ENCODE measurements at regions not wholly inside any gene's neighbourhood (a gene's known extent, or its start where the extent isn't known, plus 50 kb on each side); places are given as distances from the start of the nearest gene placed in this dataset.
A peak's percentile ranks its signal among the peaks of the same experiment; 100 is the strongest.

GRCh38 chr16:34054137-34054536 is 594.7 kb downstream of the TP53TG3F start:
- H3K27ac ChIP-seq (ENCODE audit: control insufficient read depth, insufficient read depth), result no peak overlapping the region
- BruUV-seq (replicated peaks), result no TSS peak
- DNase-seq (ENCODE audit: low read depth, low spot score) (no peak), ATAC-seq (no peak), FAIRE-seq (no peak)
- WGBS (ENCODE audit: insufficient coverage, insufficient replicate concordance, low lambda C conversion rate, missing lambda C conversion rate), result 23% methylated on average over 3 of the region's 3 CpGs
- H2AFZ ChIP-seq (ENCODE audit: control insufficient read depth, low read depth, low read length), result no peak overlapping the region
- no peaks in the 10 kb centered on the region for H3K9me3 ChIP-seq (replicated peaks; ENCODE audit: control insufficient read depth, insufficient read depth, low read length)
- H4K20me1 ChIP-seq (ENCODE audit: control insufficient read depth, insufficient read depth), result no peaks in the 10 kb centered on the region
- no peak overlapping the region for H3K4me3 ChIP-seq
- no peak for TF ChIP-seq NKRF (conservative IDR thresholded peaks at IDR 0.05)
- TF ChIP-seq CUX1 (IDR thresholded peaks at IDR 0.05; ENCODE audit: insufficient replicate concordance, low read depth, low read length), result no peak
- no peak for TF ChIP-seq GABPA (IDR thresholded peaks at IDR 0.05; ENCODE audit: low read depth)
- TF ChIP-seq ZNF24 (IDR thresholded peaks at IDR 0.05), result peak; percentile 71; the same call in 1 of the 2 replicates
- TF ChIP-seq NR2F1 (conservative IDR thresholded peaks at IDR 0.05), result no peak
- no peak for TF ChIP-seq POU2F2 (IDR thresholded peaks at IDR 0.05; ENCODE audit: borderline replicate concordance, low read depth, low read length)
- no peak for TF ChIP-seq TCF3 (IDR thresholded peaks at IDR 0.05; ENCODE audit: borderline replicate concordance, insufficient read depth, low read depth, low read length)
- no peak for TF ChIP-seq LARP7 (IDR thresholded peaks at IDR 0.05)
- no peaks in the 10 kb centered on the region for H3K27me3 ChIP-seq (replicated peaks in 1 of 2; ENCODE audit: control insufficient read depth in 2 of 2, insufficient read depth in 2 of 2, low read length in 1 of 2)
- ChIA-PET POLR2A (no interaction called here), SMC1A (ENCODE audit: uncharacterized antibody, unreplicated experiment) (no interaction called here), RAD21 (ENCODE audit: unreplicated experiment) (no interaction called here), CTCF (no interaction called here)
- H3K4me1 ChIP-seq (ENCODE audit: control insufficient read depth, insufficient read depth, low read length), result no peaks in the 10 kb centered on the region
- H3K4me2 ChIP-seq (ENCODE audit: control insufficient read depth, insufficient read depth), result no peak overlapping the region
- no peaks in the 10 kb centered on the region for H3K79me2 ChIP-seq (ENCODE audit: control insufficient read depth, insufficient read depth, low read length)
- in situ Hi-C loops (cut with MboI) (no loop called here), intact Hi-C loops (cut with micrococcal nuclease; ENCODE audit: unreplicated experiment) (no loop called here)
- H3K9ac ChIP-seq (ENCODE audit: control insufficient read depth, insufficient read depth, low read length), result no peak overlapping the region
- H3K36me3 ChIP-seq (ENCODE audit: control insufficient read depth in 2 of 2, insufficient read depth in 2 of 2, low read length in 1 of 2), result no peaks in the 10 kb centered on the region
